ENCODE measurements at regions not wholly inside any gene's neighbourhood (a gene's known extent, or its start where the extent isn't known, plus 50 kb on each side); places are given as distances from the start of the nearest gene placed in this dataset.

- no peaks in the 10 kb centered on the region for H3K27me3 ChIP-seq
- no peak overlapping the region for H3K27ac ChIP-seq
- no peak overlapping the region for H3K4me3 ChIP-seq
- DNase-seq (ENCODE audit: low spot score in 2 of 2) = no peak
- 69 to 88% methylated on average over 1 of the region's 1 CpG for WGBS, 2 donors
- no peaks in the 10 kb centered on the region for H3K36me3 ChIP-seq
- H3K4me1 ChIP-seq = no peaks in the 10 kb centered on the region
- H3K9me3 ChIP-seq = peaks cover 0 to 17% (median 0%) of the 10 kb centered on the region in 4 donors
- TF ChIP-seq POLR2A (IDR thresholded peaks at IDR 0.05) (no peak), EP300 (IDR thresholded peaks at IDR 0.05) (no peak), CTCF (IDR thresholded peaks at IDR 0.05) (no peak)
Observed at GRCh38 chr3:4019501-4019900, 220.3 kb downstream of the LRRN1 start.

- DNase-seq (ENCODE audit: low spot score in 2 of 2) = no peak
- WGBS, 2 donors = 5 to 6% methylated on average over 1 of the region's 1 CpG
- Histone ChIP-seq H3K36me3 (no peaks in the 10 kb centered on the region), H3K27me3 (no peaks in the 10 kb centered on the region), H3K4me3 (no peak overlapping the region), H3K4me1 (no peaks in the 10 kb centered on the region), H3K9me3 (peaks cover 0 to 17% (median 0%) of the 10 kb centered on the region in 4 donors), H3K27ac (no peak overlapping the region)
- TF ChIP-seq EP300 (IDR thresholded peaks at IDR 0.05) (no peak), POLR2A (IDR thresholded peaks at IDR 0.05) (no peak), CTCF (IDR thresholded peaks at IDR 0.05) (no peak)
Observed at GRCh38 chr3:4021162-4021561, 221.9 kb downstream of the LRRN1 start.

- no peaks in the 10 kb centered on the region for H3K36me3 ChIP-seq
- 81 to 87% methylated on average over 7 of the region's 7 CpGs for WGBS, 2 donors
- no peaks in the 10 kb centered on the region for H3K4me1 ChIP-seq
- no peaks in the 10 kb centered on the region for H3K9me3 ChIP-seq
- DNase-seq (ENCODE audit: low spot score in 2 of 2) = no peak
- TF ChIP-seq POLR2A (IDR thresholded peaks at IDR 0.05) (no peak), CTCF (IDR thresholded peaks at IDR 0.05) (no peak), EP300 (IDR thresholded peaks at IDR 0.05) (no peak)
- H3K4me3 ChIP-seq = no peak overlapping the region
- no peak overlapping the region for H3K27ac ChIP-seq
- no peaks in the 10 kb centered on the region for H3K27me3 ChIP-seq
Observed at GRCh38 chr3:4029135-4029534, 229.9 kb downstream of the LRRN1 start.

- Histone ChIP-seq H3K4me1 (no peaks in the 10 kb centered on the region), H3K27me3 (no peaks in the 10 kb centered on the region), H3K9me3 (no peaks in the 10 kb centered on the region), H3K36me3 (no peaks in the 10 kb centered on the region), H3K4me3 (no peak overlapping the region), H3K27ac (no peak overlapping the region)
- TF ChIP-seq POLR2A (IDR thresholded peaks at IDR 0.05) (no peak), CTCF (IDR thresholded peaks at IDR 0.05) (no peak), EP300 (IDR thresholded peaks at IDR 0.05) (no peak)
- 96 to 100% methylated on average over 1 of the region's 1 CpG for whole genome bisulfite sequencing, 2 donors
- DNase-seq (ENCODE audit: low spot score in 2 of 2) = no peak
Observed at GRCh38 chr3:4030624-4031023, 231.4 kb downstream of the LRRN1 start.

- Histone ChIP-seq H3K27me3 (no peaks in the 10 kb centered on the region), H3K36me3 (peaks cover 0 to 3% (median 0%) of the 10 kb centered on the region in 3 donors), H3K27ac (no peak overlapping the region), H3K9me3 (no peaks in the 10 kb centered on the region), H3K4me3 (no peak overlapping the region), H3K4me1 (no peaks in the 10 kb centered on the region)
- TF ChIP-seq CTCF (IDR thresholded peaks at IDR 0.05) (no peak), EP300 (IDR thresholded peaks at IDR 0.05) (no peak), POLR2A (IDR thresholded peaks at IDR 0.05) (no peak)
- WGBS, 2 donors = 84 to 92% methylated on average over 2 of the region's 2 CpGs
- no peak for DNase-seq (ENCODE audit: low spot score in 2 of 2)
Observed at GRCh38 chr3:4033296-4033695, 234.1 kb downstream of the LRRN1 start.

All from tibial nerve (tissue), 4 donors.